Fibroblast of peridontal ligament (primary cell): ENCODE measurements at regions not wholly inside any gene's neighbourhood (a gene's known extent, or its start where the extent isn't known, plus 50 kb on each side); places are given as distances from the start of the nearest gene placed in this dataset.

Experiments
- DNase-seq: peaks from one replicate; pipeline ENCODE4 v3.0.0-alpha.2; 2010; ENCODE audit errors: extremely low read depth

DNA sequence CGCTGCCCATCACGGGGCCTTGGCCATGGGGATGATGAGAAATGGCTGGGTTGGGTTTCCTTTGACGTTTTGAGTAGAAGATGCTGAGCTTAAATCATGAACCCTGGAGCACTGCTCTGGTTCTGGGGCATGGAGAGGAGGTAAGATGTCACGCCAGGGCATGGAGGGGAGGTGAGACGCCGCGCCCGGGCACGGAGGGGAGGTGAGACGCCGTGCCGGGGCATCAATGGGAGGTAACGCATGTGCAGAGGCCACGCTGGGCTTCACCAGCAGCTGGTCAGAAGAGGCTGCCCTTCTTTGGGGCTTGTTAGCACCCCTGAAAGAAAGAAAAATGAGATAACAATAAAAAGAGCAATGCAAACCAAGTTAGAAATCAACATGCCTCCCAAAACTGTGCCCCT is 322.5 kb upstream of the IRX4 start:
- DNase-seq: no peak

DNA sequence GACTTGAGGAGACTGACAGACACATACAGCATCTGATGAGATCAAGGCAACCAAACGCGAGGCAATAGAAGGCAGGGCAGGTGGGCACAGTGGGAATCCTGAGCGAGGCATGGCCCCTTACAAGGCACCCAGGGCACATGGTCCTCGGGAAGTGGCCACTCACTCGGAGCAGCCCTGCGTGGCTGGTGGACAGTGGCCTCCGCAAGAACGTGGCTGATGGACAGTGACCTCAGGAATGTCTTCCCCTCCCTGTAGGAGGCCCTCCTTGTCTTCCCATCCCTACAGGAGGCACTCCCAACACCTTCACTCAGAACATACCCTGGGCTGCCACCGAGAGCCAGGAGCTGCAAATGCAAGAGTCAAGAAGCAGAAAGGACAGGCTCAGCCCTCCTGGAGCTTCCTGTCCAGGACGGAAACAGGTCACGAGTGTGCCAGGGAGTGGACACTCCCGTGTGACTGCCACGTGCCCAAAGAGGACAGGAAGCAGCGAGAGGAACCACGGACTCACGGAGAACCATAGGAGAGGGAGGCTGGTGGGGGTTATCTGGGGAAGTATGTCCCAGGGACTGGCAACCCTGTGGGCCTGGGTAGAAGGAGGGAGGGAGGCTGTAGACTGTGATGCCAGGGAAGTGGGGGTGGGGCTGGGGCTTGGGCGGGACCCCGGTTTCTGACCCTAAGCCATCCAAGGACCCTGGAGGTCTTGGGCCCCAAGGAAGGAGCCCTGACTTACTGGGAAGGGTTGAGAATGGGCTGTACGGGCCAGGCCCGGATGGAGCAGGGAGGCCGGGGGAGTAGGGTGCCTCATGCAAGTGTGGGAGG is 321.9 kb upstream of the IRX4 start:
- no peak for DNase-seq

DNA sequence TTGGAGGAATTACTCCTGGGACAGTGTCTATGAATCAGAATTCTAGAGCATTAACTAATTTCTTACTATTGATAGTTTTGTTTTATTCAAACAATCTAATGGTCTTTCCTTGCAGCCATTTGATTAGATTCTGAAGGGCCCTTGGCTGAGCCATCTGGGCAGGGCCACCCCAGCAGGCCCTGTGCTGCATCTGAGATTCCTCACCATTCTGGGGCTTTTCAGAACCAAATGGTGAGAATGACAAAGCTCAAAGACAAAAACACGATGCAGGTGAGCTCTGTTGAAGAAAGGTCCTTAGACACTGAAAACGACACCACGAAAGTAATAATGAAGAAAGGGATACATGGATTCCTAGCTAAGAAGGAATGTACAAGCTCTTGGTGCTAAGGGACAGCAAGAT is 321.0 kb upstream of the IRX4 start:
- DNase-seq: no peak

DNA sequence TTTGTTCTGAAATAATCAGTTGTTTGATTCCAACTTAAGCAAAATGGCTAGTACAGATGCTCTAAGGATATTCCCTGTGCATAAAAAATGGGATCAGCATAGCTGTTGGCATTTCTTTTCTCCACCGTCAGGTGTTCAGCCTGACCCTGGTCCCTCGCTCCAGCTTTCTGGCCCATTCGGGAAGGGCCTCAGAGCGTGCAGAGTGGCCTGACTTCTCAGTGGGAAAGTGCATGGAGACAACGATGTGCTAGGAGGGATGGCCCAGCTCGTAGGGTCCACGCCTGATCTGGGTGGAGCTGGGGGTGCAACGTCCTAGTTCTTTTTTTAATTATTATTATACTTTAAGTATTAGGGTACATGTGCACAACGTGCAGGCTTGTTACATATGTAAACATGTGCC is 319.1 kb upstream of the IRX4 start:
- DNase-seq: no peak

DNA sequence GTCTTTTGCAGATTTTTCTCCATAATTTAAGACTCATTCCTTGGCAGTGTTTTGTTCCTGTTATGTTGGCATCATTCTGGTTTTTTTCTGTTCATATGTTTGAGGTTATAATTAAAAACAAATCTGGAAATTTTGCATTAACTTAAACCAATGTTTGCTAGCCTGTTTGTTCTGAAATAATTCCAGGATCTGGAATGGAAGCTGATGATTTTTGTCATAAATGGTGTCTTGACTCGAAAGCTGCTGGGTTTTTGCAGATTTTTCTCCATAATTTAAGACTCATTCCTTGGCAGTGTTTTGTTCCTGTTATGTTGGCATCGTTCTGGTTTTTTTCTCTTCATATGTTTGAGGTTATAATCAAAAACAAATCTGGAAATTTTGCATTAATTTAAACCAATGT is 318.7 kb upstream of the IRX4 start:
- no peak for DNase-seq

DNA sequence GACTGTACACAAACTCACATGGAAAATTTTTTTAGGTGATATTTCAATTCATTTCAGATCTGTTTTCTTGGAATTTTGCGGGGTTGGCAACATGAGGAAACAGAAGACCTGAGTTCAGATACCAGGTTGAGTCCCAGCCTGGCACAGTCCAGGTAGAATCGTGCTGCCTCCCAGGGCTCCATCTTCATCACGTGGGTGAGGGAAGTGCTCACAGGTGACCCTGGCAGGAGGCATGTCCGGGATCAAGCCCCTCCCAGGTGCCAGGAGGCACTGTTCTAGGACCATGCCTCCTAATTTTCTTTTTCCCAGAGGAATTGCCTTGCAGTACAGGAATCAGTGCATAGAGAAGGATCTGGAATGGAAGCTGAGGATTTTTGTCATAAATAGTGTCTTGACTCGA is 318.3 kb upstream of the IRX4 start:
- no peak for DNase-seq

DNA sequence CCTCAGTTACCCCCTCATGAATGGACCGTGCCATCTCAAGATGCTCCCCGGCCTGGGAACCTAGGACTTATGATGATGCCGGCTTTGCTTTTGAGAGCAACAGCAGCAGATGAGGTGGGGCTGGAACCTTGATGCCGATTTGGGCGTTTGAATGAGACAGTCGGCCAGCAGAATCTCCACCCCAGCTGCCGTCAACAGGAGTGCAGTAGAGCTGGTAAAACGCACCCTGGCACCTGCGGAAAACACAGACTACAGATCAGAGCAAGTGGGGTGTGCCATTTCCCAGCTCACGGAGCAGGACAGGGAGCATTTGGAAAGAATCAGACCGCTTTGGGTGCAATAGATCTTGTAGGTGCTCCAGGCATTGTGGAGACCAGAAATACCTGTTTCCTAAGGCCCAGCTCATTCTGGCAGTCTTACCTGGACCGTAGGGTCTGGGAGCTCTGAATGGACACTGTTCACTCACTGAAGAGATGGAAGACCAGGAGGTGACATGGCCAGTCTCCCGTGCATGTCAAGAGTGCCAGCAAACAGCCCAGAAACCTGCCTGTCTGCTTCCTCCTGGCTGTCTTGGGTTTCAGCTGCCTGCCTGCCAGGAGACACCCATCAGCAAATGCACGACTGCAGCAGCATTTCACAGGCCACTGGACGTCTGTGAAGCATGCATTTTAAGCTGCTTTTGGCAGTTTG is 317.7 kb upstream of the IRX4 start:
- DNase-seq: no peak

DNA sequence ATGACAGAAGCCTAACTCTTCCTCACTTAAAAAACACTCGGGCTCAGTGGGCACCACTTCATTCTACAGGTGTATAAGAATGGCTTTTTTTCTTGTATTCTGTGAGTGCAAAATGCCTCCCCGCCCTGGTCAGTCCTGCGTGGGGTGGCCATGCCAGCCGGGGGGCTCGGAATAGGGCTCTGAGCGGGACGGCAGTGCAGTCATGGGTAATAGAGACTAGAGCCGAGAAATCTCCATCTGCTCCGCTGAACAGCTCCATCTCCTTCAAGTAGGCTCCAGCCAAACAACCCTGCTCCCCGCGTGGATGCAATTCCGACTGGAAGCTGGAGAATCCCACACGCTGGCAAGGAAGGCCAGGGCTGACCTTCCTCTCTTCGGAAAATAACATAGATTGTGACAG is 317.0 kb upstream of the IRX4 start:
- no peak for DNase-seq

DNA sequence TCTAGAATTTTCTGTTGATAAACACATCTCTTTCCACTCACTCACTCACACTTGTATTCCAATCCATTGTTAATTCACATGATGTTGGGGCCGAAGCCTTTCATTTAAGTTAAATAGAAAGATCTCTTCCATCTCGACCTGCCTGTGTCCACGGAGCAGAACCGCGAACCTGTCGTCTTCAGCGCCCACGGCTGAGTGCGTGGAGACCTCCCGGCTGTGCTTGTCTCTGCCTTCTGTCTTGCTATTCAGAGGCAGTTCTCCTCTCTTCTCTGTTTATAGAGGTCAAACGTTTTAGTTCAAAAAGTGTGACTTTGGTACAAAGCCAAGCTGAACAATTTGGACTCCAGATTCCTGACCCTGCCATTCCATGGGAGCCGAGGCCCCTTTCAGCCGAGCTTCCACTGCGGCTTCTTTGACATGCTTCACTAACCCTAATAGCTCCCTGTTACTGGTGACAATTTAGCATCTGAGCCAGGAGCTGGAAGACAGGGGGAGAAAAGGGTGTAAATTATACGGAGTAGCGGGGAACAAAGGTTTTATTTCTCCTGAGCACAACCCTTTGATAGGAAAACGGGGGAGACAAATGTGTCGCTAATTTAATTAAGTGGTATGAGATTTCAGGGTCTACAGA is 314.4 kb upstream of the IRX4 start:
- no peak for DNase-seq

DNA sequence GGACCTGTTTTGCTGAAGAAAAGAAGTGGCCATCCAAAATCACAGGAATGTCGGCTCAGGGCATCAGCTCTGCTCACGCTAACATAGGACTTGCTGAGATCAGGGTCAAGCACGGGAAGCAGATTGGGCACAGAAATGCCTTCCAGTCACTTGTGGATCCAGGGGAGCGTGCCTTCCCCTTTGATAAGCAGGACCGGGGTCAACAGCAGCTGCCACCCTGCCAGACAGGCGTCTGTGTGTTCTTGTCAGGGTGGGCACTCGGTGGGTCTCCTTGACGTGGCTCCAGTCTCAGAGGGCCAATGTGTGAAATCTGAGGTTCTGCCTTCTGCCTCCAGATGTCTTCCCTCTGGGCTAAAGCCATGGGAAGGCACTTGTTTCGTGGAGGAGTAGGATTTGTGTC is 313.7 kb upstream of the IRX4 start:
- DNase-seq: no peak

DNA sequence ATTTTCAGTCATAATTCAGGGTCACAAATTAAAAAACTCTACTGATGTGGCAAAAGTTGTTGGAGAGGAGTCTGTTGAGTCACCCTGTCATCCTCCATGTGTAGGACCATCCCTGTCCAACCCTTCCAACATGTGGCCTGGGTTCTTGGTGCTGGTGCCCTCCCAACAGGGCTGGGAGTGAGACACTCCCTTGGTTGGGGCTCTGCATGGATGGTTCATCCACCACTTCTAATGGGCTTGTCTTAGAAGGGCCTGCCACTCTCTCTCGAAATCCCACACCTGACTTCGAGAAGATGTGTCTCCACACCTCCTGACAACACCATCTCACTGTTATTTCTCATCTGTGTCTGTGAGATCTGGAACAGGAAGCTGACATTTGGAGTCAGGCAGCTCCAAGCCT is 312.2 kb upstream of the IRX4 start:
- DNase-seq: no peak

DNA sequence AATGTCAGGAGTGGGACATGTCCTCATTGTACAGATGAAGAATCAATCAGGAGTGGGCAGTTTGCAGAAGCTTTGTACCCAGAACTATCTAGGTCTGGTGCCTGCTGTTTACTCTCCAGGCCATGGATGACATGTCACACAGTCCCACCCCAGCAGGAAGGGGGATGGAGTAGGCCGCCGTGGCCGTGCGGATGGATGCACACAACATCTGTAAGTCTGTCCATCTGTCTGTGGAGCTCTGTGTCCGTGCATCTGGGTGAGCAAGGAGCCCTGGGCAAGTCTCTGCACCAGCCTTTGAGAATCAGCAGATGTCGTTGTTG is 311.5 kb upstream of the IRX4 start:
- DNase-seq: no peak

DNA sequence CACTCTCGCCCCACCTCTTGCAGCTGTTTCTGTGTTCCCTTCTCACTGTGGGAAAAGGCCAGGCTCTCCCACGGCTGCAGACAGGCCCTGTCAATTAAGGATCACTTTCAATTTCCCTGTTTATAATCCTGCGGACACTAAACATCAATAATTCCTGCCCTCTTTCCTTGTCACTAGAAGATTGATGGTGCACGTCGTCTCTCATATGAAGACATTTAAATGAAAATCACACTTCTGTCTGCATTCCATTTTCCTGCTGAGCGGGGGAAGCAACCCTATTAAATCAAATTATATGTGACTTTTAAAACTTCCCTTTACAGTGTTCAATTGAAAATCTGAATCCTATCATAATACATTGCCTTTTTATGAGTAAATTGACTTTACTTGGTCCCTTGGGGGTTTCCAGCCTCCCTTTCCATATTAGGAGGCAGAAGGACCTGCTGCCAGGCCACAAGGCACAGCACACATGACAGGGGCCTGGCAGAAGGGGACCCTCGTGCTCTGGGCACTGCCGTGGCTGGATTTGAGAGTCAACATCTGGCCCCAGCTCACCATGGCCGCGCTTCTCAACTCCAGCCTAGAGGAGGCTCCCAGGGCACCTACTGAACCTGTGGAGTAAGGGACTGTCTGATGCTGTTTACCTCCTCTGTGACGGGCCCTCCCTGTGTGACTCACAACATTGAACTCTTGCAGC is 311.0 kb upstream of the IRX4 start:
- DNase-seq: no peak

DNA sequence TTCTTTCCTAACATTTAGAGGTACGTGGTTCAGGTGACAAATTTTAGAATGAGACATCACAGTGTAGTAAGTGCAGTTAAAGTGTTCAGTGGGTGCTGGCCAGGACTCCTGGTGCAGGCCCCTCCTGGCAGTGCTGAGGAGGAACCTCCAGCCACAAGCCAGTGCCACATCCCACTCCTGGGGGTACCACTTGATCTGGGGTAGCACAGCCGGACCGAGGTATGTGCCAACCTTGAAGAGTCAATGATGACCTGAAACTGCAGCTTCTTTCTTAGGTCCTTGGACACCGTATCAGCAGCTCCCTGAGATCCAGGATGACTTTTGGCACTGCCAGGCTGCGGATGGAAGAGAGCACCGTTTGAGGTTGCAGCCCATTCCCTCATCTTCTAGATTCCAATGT is 310.4 kb upstream of the IRX4 start:
- DNase-seq: no peak

DNA sequence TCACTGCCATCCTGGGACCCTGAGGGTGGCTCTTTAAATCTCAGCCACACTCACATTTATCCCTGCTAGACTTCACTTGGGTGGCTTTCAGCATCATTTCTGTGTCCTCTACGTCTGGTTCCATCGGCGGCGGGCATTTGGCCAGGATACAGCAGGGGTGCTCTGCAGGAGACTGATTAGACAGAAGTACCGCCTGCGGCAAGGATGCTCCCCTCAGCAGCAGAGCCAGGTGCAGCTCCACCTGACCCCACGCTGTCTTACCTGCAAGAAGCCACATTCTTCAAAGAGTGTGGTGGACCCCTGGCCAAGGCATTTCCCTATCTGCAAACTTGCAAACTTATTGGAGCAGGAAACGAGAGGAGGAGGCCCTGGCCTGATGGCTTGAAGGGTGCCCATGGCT is 309.8 kb upstream of the IRX4 start:
- DNase-seq: no peak

DNA sequence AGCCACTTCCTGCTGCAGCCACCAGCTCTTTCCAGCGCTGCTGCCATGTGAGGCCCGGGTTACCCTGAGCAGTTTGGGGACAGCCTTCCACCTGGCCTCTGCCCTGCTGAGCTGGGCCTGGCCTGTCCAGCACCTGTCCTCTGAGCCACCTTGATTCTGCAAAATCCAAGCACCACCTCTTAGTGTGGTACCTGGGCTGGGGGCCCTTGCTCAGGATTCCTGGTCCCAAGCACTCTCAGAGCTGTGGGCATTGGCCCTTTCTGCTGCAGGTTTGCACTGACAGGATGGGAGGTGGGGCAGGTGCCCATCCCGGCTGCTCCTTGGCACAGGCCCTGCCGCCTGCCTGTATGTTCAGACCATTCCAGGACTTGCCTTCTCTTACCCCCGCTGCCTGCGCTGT is 309.2 kb upstream of the IRX4 start:
- no peak for DNase-seq

DNA sequence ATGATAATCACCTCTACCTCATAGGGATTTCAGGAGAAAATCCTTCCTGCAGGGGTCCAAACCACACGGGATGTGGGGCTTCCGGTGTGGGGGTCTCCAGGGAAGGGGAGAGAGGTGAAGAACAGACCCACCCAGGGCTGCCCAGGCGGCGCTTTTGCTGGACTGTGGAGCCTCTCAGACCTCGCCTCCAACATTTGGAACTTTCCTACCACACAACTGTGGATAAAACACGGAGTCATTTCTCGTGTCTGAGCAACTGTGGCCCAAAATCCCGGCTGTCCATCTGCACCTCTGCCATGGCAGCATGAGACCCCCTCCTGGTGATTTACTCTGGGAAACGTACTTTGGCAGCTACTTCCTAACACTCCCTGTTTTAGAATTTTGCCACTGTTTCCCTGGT is 307.8 kb upstream of the IRX4 start:
- DNase-seq: no peak

DNA sequence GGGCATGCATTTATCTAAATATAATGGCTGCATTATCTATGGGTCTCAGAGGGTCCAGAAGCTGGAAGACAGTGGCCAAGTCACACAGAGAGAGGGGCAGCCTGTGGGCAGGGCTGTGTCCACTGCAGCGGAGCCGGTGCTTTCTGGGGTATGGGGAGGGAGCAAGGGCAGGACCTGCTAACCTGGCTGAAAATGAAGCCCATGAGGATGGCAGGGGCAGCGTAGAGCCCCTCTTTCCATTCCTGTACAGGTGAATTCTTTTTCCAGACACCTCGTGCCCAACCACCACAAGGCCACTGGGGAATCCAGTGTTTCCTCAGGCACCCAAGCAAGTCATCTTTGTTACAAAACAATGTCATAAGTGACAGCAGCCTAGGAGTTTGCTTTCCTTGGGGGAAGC is 305.9 kb upstream of the IRX4 start:
- no peak for DNase-seq

DNA sequence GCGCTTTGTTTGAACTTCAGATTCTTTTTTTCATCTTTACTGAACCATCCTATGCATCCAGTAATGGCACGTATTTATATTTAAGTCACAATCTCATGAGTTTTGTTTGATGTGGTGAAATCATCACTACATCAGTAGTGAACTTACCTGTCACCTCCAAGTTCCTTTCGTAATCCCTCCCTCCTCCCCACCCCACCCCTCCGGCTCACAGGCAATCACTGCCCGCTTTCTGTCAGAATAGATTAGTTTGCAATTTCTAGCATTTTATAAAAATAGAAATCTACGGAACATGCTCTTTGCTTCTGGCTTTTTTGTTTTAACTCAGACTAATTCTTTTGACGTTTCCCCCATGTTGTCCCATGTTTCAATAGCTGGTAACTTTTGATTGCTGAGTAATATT is 305.4 kb upstream of the IRX4 start:
- DNase-seq: no peak

DNA sequence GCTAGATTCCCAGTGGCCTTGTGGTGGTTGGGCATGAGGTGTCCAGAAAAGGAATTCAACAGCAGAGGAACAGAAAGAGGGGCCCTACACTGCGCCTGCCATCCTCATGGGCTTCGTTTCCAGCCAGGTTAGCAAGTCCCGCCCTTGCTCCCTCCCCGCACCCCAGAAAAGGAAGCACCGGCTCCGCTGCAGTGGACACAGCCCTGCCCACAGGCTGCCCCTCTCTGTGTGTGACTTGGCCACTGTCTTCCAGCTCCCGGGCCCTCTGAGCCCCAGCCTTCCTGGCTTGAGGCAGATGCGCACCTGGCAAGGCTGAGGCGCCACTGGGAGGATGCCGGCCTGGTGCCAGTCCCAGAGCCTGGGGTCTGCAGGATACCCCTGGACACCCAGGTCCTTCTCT is 305.0 kb upstream of the IRX4 start:
- no peak for DNase-seq

DNA sequence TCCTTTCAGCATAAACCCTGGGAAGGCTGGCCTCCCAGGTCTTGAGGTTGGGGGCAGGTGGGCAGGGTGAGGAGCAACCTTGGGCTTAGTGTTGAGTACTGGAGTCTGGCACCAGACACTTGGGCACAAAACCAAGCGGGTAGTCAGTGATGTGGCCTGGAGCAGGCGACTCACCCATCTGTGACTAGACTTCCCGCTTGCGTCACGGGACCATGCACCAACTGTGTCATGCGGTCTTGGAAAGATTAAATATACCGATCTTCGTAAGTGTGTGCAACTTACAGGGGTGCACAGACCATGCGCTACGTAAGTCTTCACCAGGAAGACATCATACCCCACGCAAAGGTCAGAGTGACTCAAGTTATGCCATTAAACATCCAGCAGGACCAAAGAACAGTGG is 304.4 kb upstream of the IRX4 start:
- DNase-seq: no peak

DNA sequence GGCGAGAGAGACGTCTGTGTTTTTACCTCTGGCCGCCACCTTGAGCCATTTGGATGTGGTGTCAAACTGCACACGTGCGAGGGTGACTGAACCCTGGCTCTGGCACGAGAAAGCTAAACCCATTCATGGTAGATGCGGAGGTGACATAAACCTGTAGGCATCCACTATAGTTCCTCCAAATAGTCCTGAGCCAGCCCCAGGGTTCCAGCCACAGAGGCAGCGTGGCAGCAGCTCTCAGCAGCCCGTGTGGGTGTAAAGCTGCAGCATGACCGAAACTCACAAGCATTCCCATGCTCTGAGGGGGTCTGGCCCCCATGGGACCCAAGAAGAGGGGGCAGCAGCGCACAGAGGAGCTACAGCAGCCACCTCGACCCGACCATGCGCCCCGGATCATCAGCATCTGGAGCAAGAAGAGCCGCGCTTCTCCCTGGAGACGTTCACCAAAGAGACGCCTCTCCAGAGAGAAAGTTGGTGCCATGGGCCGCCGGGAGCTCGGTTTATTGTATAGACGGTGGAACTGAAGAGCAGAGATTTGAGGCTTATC is 303.8 kb upstream of the IRX4 start:
- DNase-seq: no peak
